ENCODE measurements at regions not wholly inside any gene's neighbourhood (a gene's known extent, or its start where the extent isn't known, plus 50 kb on each side); places are given as distances from the start of the nearest gene placed in this dataset.

DNA sequence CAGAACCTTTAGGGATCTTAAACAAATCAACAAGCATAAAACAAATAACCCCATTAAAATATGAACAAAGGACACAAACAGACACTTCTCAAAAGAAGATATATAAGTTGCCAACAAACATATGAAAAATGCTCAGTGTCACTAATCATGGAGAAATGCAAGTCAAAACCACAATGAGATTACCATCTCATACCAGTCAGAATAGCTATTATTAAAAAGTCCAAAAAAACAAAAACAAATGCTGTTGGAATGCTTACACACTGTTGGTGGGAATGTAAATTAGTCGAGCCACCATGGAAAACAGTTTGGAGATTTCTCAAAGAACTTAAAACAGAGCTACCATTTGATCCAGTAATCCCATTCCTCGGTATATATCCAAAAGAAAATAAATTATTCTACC lies 423.6 kb downstream of the OTOL1 start:
- H3K9ac ChIP-seq (ENCODE audit: insufficient read depth, low read depth, low read length): no peak overlapping the region
- no peaks in the 10 kb centered on the region for H3K79me2 ChIP-seq (ENCODE audit: insufficient read depth, low read length)
- no peaks in the 10 kb centered on the region for H3K27me3 ChIP-seq (ENCODE audit: control insufficient read depth in 1 of 2, insufficient read depth in 2 of 2, low read length in 2 of 2)
- no peak overlapping the region for H3K27ac ChIP-seq (ENCODE audit: extremely low read length, insufficient read depth, low read length)
- 0% methylated on average over 2 of the region's 2 CpGs for WGBS (ENCODE audit: low lambda C conversion rate)
- DNase-seq (ENCODE audit: low spot score) (no peak), ATAC-seq (no peak), FAIRE-seq (no peak)
- in situ Hi-C loops (cut with HindIII; ENCODE audit: extremely low pct_ligation_motif_present, low pct_unique_long_range_greater_than_20kb) (no loop called here), intact Hi-C loops (cut with micrococcal nuclease; ENCODE audit: unreplicated experiment) (no loop called here)
- H4K20me1 ChIP-seq (ENCODE audit: insufficient read depth, low read length): no peaks in the 10 kb centered on the region
- no peak overlapping the region for H2AFZ ChIP-seq (ENCODE audit: low read length)
- TF ChIP-seq KDM3A (CRISPR knock-in tag; IDR thresholded peaks at IDR 0.05; ENCODE audit: low read depth) (no peak), ZNF264 (CRISPR knock-in tag; IDR thresholded peaks at IDR 0.05) (no peak), AHR (CRISPR knock-in tag; IDR thresholded peaks at IDR 0.05) (no peak), BORCS8-MEF2B (CRISPR knock-in tag; IDR thresholded peaks at IDR 0.05) (no peak), AFF4 (CRISPR knock-in tag; IDR thresholded peaks at IDR 0.05) (no peak), ZNF570 (CRISPR knock-in tag; IDR thresholded peaks at IDR 0.05; ENCODE audit: borderline replicate concordance) (no peak)
- H3K36me3 ChIP-seq (replicated peaks in 1 of 2; ENCODE audit: control insufficient read depth in 1 of 2, insufficient read depth in 2 of 2, low read length in 2 of 2): no peaks in the 10 kb centered on the region
- POLR2A ChIA-PET: no interaction called here
- BruUV-seq (replicated peaks): no TSS peak
- CTCF ChIA-PET (ENCODE audit: low intra/inter-chr PET ratio, low total read pairs): no interaction called here
- H3K4me3 ChIP-seq (replicated peaks in 1 of 3; ENCODE audit: insufficient read depth in 1 of 3, low read depth in 2 of 3, low read length in 3 of 3): no peak overlapping the region
- H3K9me3 ChIP-seq (ENCODE audit: low read length): peaks cover 2% of the 10 kb centered on the region
- H3K4me1 ChIP-seq (ENCODE audit: insufficient read depth, low read length): peaks cover 5% of the 10 kb centered on the region
- no peak overlapping the region for H3K4me2 ChIP-seq (ENCODE audit: low read depth, low read length)

Data from HepG2 (cell line).